ENCODE measurements at regions not wholly inside any gene's neighbourhood (a gene's known extent, or its start where the extent isn't known, plus 50 kb on each side); places are given as distances from the start of the nearest gene placed in this dataset.

- WGBS (ENCODE audit: low lambda C conversion rate), result 23% methylated on average over 1 of the region's 1 CpG
- Histone ChIP-seq H3K36me3 (replicated peaks in 1 of 2; ENCODE audit: control insufficient read depth in 1 of 2, insufficient read depth in 2 of 2, low read length in 1 of 2) (no peaks in the 10 kb centered on the region), H3K4me1 (ENCODE audit: control insufficient read depth in 1 of 2, insufficient read depth in 2 of 2, low read depth in 1 of 2, low read length in 1 of 2) (no peaks in the 10 kb centered on the region), H3K27me3 (ENCODE audit: insufficient read depth) (no peaks in the 10 kb centered on the region), H3K9ac (no peak overlapping the region), H3K9me2 (no peaks in the 10 kb centered on the region), H3K27ac (ENCODE audit: low read depth in 2 of 2, low read length in 1 of 2) (no peak overlapping the region), H4K20me1 (ENCODE audit: insufficient read depth) (no peaks in the 10 kb centered on the region), H3K9me3 (no peaks in the 10 kb centered on the region), H3K79me2 (ENCODE audit: insufficient read depth) (no peaks in the 10 kb centered on the region), H3K4me2 (no peak overlapping the region), H3F3A (replicated peaks; ENCODE audit: insufficient read depth) (no peaks in the 10 kb centered on the region), H3K4me3 (ENCODE audit: low read depth in 2 of 2, low read length in 1 of 2) (no peak overlapping the region), H2AFZ (ENCODE audit: low read depth) (no peak overlapping the region)
- POLR2A ChIA-PET, result no interaction called here
- DNase-seq, result no peak
- TF ChIP-seq TAF1 (IDR thresholded peaks at IDR 0.05; ENCODE audit: borderline replicate concordance, low read depth, low read length), result no peak
- TF ChIP-seq YY1 (IDR thresholded peaks at IDR 0.05; ENCODE audit: low read depth), result no peak
- TF ChIP-seq, protein P1, sequence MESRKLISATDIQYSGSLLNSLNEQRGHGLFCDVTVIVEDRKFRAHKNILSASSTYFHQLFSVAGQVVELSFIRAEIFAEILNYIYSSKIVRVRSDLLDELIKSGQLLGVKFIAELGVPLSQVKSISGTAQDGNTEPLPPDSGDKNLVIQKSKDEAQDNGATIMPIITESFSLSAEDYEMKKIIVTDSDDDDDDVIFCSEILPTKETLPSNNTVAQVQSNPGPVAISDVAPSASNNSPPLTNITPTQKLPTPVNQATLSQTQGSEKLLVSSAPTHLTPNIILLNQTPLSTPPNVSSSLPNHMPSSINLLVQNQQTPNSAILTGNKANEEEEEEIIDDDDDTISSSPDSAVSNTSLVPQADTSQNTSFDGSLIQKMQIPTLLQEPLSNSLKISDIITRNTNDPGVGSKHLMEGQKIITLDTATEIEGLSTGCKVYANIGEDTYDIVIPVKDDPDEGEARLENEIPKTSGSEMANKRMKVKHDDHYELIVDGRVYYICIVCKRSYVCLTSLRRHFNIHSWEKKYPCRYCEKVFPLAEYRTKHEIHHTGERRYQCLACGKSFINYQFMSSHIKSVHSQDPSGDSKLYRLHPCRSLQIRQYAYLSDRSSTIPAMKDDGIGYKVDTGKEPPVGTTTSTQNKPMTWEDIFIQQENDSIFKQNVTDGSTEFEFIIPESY (IDR thresholded peaks at IDR 0.05; ENCODE audit: borderline replicate concordance, low read depth), result no peak
- TF ChIP-seq USF2 (IDR thresholded peaks at IDR 0.05; ENCODE audit: borderline replicate concordance, low read depth, low read length), result no peak
- TF ChIP-seq FOSL2 (IDR thresholded peaks at IDR 0.05; ENCODE audit: borderline replicate concordance, low read depth), result no peak
- TF ChIP-seq TCF12 (IDR thresholded peaks at IDR 0.05), result no peak
- TF ChIP-seq MEF2A (IDR thresholded peaks at IDR 0.05; ENCODE audit: borderline replicate concordance, low read depth), result no peak
- CTCF ChIA-PET, result no interaction called here
Measured at GRCh38 chrX:39039890-39040289, 238.6 kb downstream of the MID1IP1 start.

DNA sequence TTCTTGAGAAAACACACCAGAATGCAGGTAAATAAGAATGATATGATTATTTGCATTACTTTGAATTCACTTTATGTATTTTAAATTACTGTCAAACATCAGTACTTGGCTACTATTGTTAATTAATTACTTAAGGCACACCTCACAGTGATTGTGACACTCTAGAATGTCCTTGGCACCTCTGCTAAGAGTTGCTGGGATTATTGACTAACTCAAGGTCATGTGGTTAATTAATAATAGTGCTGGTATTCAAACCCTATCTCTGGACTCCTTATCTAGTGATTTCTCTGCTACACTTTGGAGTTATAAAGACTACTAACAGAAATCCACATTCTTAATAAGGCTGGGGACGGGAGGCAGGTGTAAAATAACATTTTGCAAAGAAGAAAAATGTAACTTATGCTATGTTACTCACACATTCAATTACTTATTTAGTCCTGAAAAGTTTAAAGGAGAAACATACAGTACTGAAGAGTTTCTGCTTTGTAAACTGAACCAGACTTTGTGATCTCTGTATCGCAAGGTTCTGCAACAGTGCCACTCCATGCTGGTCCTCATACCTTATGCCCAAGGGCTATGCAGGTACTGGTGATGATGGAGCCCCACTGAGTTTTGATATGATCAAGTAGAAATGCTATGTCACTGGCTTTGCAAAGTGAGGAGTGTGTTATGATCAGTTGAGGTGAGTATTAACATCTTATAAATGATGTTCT is 242.7 kb downstream of the MID1IP1 start:
- no peaks in the 10 kb centered on the region for H3F3A ChIP-seq (replicated peaks; ENCODE audit: insufficient read depth)
- H3K9ac ChIP-seq, result no peak overlapping the region
- H3K9me3 ChIP-seq, result no peaks in the 10 kb centered on the region
- H3K36me3 ChIP-seq (replicated peaks in 1 of 2; ENCODE audit: control insufficient read depth in 1 of 2, insufficient read depth in 2 of 2, low read length in 1 of 2), result no peaks in the 10 kb centered on the region
- no peak overlapping the region for H3K27ac ChIP-seq (ENCODE audit: low read depth in 2 of 2, low read length in 1 of 2)
- ChIA-PET CTCF (no interaction called here), POLR2A (no interaction called here)
- H3K9me2 ChIP-seq, result no peaks in the 10 kb centered on the region
- H3K4me3 ChIP-seq (ENCODE audit: low read depth in 2 of 2, low read length in 1 of 2), result no peak overlapping the region
- H3K79me2 ChIP-seq (ENCODE audit: insufficient read depth), result no peaks in the 10 kb centered on the region
- H3K27me3 ChIP-seq (ENCODE audit: insufficient read depth), result no peaks in the 10 kb centered on the region
- TF ChIP-seq, protein P2, sequence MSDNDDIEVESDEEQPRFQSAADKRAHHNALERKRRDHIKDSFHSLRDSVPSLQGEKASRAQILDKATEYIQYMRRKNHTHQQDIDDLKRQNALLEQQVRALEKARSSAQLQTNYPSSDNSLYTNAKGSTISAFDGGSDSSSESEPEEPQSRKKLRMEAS (IDR thresholded peaks at IDR 0.05; ENCODE audit: low read depth), result no peak
- no peak for TF ChIP-seq PBX3 (IDR thresholded peaks at IDR 0.05)
- TF ChIP-seq TEAD4 (IDR thresholded peaks at IDR 0.05; ENCODE audit: borderline replicate concordance, insufficient read depth), result no peak
- TF ChIP-seq USF2 (IDR thresholded peaks at IDR 0.05; ENCODE audit: borderline replicate concordance, low read depth, low read length), result no peak
- no peak for TF ChIP-seq RFX5 (IDR thresholded peaks at IDR 0.05; ENCODE audit: low read length)
- TF ChIP-seq, protein P3, sequence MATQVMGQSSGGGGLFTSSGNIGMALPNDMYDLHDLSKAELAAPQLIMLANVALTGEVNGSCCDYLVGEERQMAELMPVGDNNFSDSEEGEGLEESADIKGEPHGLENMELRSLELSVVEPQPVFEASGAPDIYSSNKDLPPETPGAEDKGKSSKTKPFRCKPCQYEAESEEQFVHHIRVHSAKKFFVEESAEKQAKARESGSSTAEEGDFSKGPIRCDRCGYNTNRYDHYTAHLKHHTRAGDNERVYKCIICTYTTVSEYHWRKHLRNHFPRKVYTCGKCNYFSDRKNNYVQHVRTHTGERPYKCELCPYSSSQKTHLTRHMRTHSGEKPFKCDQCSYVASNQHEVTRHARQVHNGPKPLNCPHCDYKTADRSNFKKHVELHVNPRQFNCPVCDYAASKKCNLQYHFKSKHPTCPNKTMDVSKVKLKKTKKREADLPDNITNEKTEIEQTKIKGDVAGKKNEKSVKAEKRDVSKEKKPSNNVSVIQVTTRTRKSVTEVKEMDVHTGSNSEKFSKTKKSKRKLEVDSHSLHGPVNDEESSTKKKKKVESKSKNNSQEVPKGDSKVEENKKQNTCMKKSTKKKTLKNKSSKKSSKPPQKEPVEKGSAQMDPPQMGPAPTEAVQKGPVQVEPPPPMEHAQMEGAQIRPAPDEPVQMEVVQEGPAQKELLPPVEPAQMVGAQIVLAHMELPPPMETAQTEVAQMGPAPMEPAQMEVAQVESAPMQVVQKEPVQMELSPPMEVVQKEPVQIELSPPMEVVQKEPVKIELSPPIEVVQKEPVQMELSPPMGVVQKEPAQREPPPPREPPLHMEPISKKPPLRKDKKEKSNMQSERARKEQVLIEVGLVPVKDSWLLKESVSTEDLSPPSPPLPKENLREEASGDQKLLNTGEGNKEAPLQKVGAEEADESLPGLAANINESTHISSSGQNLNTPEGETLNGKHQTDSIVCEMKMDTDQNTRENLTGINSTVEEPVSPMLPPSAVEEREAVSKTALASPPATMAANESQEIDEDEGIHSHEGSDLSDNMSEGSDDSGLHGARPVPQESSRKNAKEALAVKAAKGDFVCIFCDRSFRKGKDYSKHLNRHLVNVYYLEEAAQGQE (IDR thresholded peaks at IDR 0.05; ENCODE audit: low read depth, low read length), result no peak
- TF ChIP-seq FOSL2 (IDR thresholded peaks at IDR 0.05; ENCODE audit: borderline replicate concordance, low read depth), result no peak
- H2AFZ ChIP-seq (ENCODE audit: low read depth), result no peak overlapping the region
- no peaks in the 10 kb centered on the region for H3K4me1 ChIP-seq (ENCODE audit: control insufficient read depth in 1 of 2, insufficient read depth in 2 of 2, low read depth in 1 of 2, low read length in 1 of 2)
- no peak overlapping the region for H3K4me2 ChIP-seq
- no peak for DNase-seq
- whole genome bisulfite sequencing (ENCODE audit: low lambda C conversion rate), result 10% methylated on average over 2 of the region's 2 CpGs
- H4K20me1 ChIP-seq (ENCODE audit: insufficient read depth), result no peaks in the 10 kb centered on the region
